Naive thymus-derived CD4-positive, alpha-beta T cell (primary cell): ENCODE measurements at regions not wholly inside any gene's neighbourhood (a gene's known extent, or its start where the extent isn't known, plus 50 kb on each side); places are given as distances from the start of the nearest gene placed in this dataset.

ENCODE experiments used
- ATAC-seq: fragments of 150-1000 bp; cut with Tn5 transposase; 2 replicates; pipeline ENCODE4 v1.10.0; 2021; ENCODE audit warnings: mild to moderate bottlenecking, moderate library complexity
- CTCF ChIA-PET: fragments of 350-600 bp; sonication (Branson Sonifier 250); formaldehyde crosslinking; loops from one replicate; lab custom pipeline; 2021; ENCODE audit warnings: antibody characterized with exemption; lab: Charles Lee
- POLR2A ChIA-PET: fragments of 350-600 bp; sonication (Branson Sonifier 250); formaldehyde crosslinking; loops from one replicate; lab custom pipeline; 2021; ENCODE audit warnings: antibody characterized with exemption, inconsistent platforms; lab: Charles Lee
- DNase-seq, 9 donors: peaks; one replicate each; pipeline versions ENCODE4 v3.0.0 to v3.0.0-alpha.2; 2020 to 2022; ENCODE audit warnings: mixed read lengths in 1 of 9
- H3K27ac ChIP-seq: one replicate; pipeline ENCODE4 v1.7.0; 2013; ENCODE audit warnings: mild to moderate bottlenecking, low read depth, low read length, moderate library complexity
- H3K27me3 ChIP-seq, 2 donors: one replicate each; pipeline ENCODE4 v1.7.0; 2013; ENCODE audit warnings: low read length in 2 of 2, mild to moderate bottlenecking in 2 of 2, moderate library complexity in 2 of 2; ENCODE audit not compliant: control insufficient read depth in 2 of 2, insufficient read depth in 2 of 2
- H3K36me3 ChIP-seq, 3 experiments: 1 replicate in 2 of 3; 2 replicates in 1 of 3; pipeline ENCODE4 v1.7.0; 2013; ENCODE audit warnings: low read length in 3 of 3, mild to moderate bottlenecking in 3 of 3, moderate library complexity in 1 of 3; ENCODE audit not compliant: insufficient read depth in 3 of 3, control insufficient read depth in 2 of 3
- H3K4me1 ChIP-seq, 2 donors: one replicate each; pipeline ENCODE4 v1.7.0; 2013; ENCODE audit warnings: low read length in 2 of 2, mild to moderate bottlenecking in 2 of 2, moderate library complexity in 1 of 2; ENCODE audit not compliant: control insufficient read depth in 2 of 2, insufficient read depth in 2 of 2
- H3K4me3 ChIP-seq: 2 replicates; pipeline ENCODE4 v1.7.0; 2013; ENCODE audit warnings: mild to moderate bottlenecking, low read length
- H3K9me3 ChIP-seq, 3 experiments: 1 replicate in 2 of 3; 2 replicates in 1 of 3; pipeline ENCODE4 v1.7.0; 2013; ENCODE audit warnings: low read length in 3 of 3; ENCODE audit not compliant: control insufficient read depth in 2 of 3
- H3K27ac Mint-ChIP-seq, 9 donors: one replicate each; pipeline ENCODE4 v1.8.0; 2020 to 2022; ENCODE audit warnings: mixed read lengths in 9 of 9, mild to moderate bottlenecking in 8 of 9, moderate library complexity in 5 of 9, inconsistent platforms in 2 of 9
- H3K27me3 Mint-ChIP-seq, 5 donors: one replicate each; pipeline ENCODE4 v1.8.0; 2021 to 2022; ENCODE audit warnings: mixed read lengths in 5 of 5, mild to moderate bottlenecking in 1 of 5
- H3K36me3 Mint-ChIP-seq, 5 donors: one replicate each; pipeline ENCODE4 v1.8.0; 2020 to 2022; ENCODE audit warnings: mixed read lengths in 5 of 5, mild to moderate bottlenecking in 3 of 5, inconsistent platforms in 1 of 5
- H3K4me1 Mint-ChIP-seq, 7 donors: one replicate each; pipeline ENCODE4 v1.8.0; 2020 to 2022; ENCODE audit warnings: mixed read lengths in 7 of 7, mild to moderate bottlenecking in 3 of 7, inconsistent platforms in 1 of 7
- H3K4me3 Mint-ChIP-seq, 10 donors: one replicate each; pipeline ENCODE4 v1.8.0; 2020 to 2022; ENCODE audit warnings: mild to moderate bottlenecking in 10 of 10, mixed read lengths in 10 of 10, moderate library complexity in 6 of 10, inconsistent platforms in 2 of 10
- H3K9me3 Mint-ChIP-seq, 11 donors: one replicate each; pipeline ENCODE4 v1.8.0; 2020 to 2022; ENCODE audit warnings: mixed read lengths in 11 of 11, mild to moderate bottlenecking in 4 of 11, inconsistent platforms in 1 of 11, moderate library complexity in 1 of 11
- intact Hi-C, 2 donors: fragments of 100-400 bp; cut with micrococcal nuclease; formaldehyde crosslinking; loops; one replicate each; pipeline ENCODE4 v1.15.1; 2023

- Histone ChIP-seq H3K36me3 (no peaks in the 10 kb centered on the region), H3K9me3 (no peaks in the 10 kb centered on the region), H3K4me3 (no peak overlapping the region), H3K27me3 (no peaks in the 10 kb centered on the region), H3K27ac (no peak overlapping the region), H3K4me1 (peaks cover 0 to 15% of the 10 kb centered on the region in 2 donors)
- intact Hi-C loops: no loop called here
- H3K27me3 Mint-ChIP-seq: peaks cover 0 to 2% (median 0%) of the 10 kb centered on the region in 5 donors
- DNase-seq (no peak), ATAC-seq (no peak)
- CTCF ChIA-PET: no interaction called here
- H3K4me1 Mint-ChIP-seq: peaks cover 12 to 47% (median 42%) of the 10 kb centered on the region in 7 donors
- peaks cover 0 to 3% (median 0%) of the 10 kb centered on the region in 11 donors for H3K9me3 Mint-ChIP-seq
- POLR2A ChIA-PET: interaction anchor here (0.9 to 1.2 kb wide), 2 partner anchors 52 to 55 kb away, joined by 3 to 4 read pairs; no protein-coding TSS in a partner anchor
- peak overlapping the region in 4 of 9 donors; percentile 19 to 80 (median 57) for H3K27ac Mint-ChIP-seq
- H3K4me3 Mint-ChIP-seq: no peak overlapping the region
- H3K36me3 Mint-ChIP-seq: peaks cover 0 to 2% (median 0%) of the 10 kb centered on the region in 5 donors
Measured at GRCh38 chr9:70472268-70473249, 58.1 kb upstream of the KLF9 start.

- Histone ChIP-seq H3K4me3 (no peak overlapping the region), H3K36me3 (no peaks in the 10 kb centered on the region), H3K27me3 (no peaks in the 10 kb centered on the region), H3K9me3 (no peaks in the 10 kb centered on the region), H3K27ac (no peak overlapping the region), H3K4me1 (peaks cover 0 to 15% of the 10 kb centered on the region in 2 donors)
- no peaks in the 10 kb centered on the region for H3K27me3 Mint-ChIP-seq
- peaks cover 0 to 2% (median 0%) of the 10 kb centered on the region in 5 donors for H3K36me3 Mint-ChIP-seq
- intact Hi-C loops: no loop called here
- DNase-seq: no peak
- CTCF ChIA-PET: interaction anchor here (1.3 to 1.5 kb wide), 2 partner anchors 16 to 132 kb away, joined by 4 read pairs; no protein-coding TSS in a partner anchor
- no peak for ATAC-seq
- peaks cover 12 to 56% (median 49%) of the 10 kb centered on the region in 7 donors for H3K4me1 Mint-ChIP-seq
- peak overlapping the region; percentile 15 to 67 (median 44) for H3K4me3 Mint-ChIP-seq
- POLR2A ChIA-PET: interaction anchor here (1.7 to 2.1 kb wide), 4 partner anchors 50 to 58 kb away, joined by 5 to 11 read pairs (median 8); partner anchors contain the start of gene KLF9
- H3K27ac Mint-ChIP-seq: peak overlapping the region in 8 of 9 donors; percentile 18 to 70 (median 54)
- H3K9me3 Mint-ChIP-seq: peaks cover 0 to 3% (median 0%) of the 10 kb centered on the region in 11 donors
Measured at GRCh38 chr9:70470050-70471015, 55.9 kb upstream of the KLF9 start.

- Mint-ChIP-seq H3K4me3 (no peak overlapping the region), H3K27me3 (no peaks in the 10 kb centered on the region), H3K9me3 (peaks cover 0 to 2% (median 0%) of the 10 kb centered on the region in 11 donors), H3K4me1 (peaks cover 12 to 56% (median 49%) of the 10 kb centered on the region in 7 donors), H3K27ac (peak overlapping the region in 5 of 9 donors; percentile 6 to 70 (median 34)), H3K36me3 (peaks cover 0 to 2% (median 0%) of the 10 kb centered on the region in 5 donors)
- ChIA-PET POLR2A (interaction anchor here (2.1 kb wide), 1 partner anchor 48 kb away, joined by 11 read pairs; no protein-coding TSS in a partner anchor), CTCF (interaction anchor here (1.5 kb wide), 1 partner anchor 18 kb away, joined by 4 read pairs; no protein-coding TSS in a partner anchor)
- intact Hi-C loops: no loop called here
- ATAC-seq: no peak
- Histone ChIP-seq H3K36me3 (no peaks in the 10 kb centered on the region), H3K4me3 (no peak overlapping the region), H3K4me1 (peaks cover 0 to 15% of the 10 kb centered on the region in 2 donors), H3K27ac (no peak overlapping the region), H3K27me3 (no peaks in the 10 kb centered on the region), H3K9me3 (no peaks in the 10 kb centered on the region)
- DNase-seq: no peak
Measured at GRCh38 chr9:70468291-70468690, 53.8 kb upstream of the KLF9 start.

DNA sequence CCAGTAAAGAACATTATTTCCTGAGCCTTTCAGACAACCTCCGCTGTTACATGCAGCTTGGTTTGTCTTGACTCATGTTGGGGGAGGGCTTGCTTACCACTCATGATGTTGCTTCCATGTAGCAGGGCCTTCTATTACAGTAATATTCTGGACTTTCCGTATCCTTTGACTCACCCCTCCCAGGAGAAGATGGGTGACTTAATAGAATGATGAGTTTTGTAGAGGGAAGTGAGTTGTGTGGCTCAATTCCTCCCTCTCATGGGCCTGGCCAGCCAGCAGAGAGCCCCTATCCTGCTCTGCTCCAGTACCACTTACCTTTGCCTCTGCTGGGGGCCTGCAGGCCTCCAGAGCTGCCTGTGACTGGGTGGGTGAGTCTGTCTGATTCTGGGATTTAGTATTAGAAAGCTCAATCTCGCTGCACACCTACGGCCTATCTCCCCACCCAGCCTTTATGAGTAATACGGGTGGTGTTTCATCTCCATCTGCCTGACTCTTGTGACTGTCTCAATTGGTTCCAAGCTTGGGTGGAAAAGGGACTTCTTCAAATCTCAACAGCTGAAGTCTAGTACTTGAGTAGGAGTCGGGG lies 52.6 kb upstream of the KLF9 start:
- POLR2A ChIA-PET: interaction anchor here (1.0 to 1.1 kb wide), 3 partner anchors 46 to 49 kb away, joined by 3 read pairs; no protein-coding TSS in a partner anchor
- H3K4me3 ChIP-seq: no peak overlapping the region
- Mint-ChIP-seq H3K4me1 (peaks cover 9 to 51% (median 48%) of the 10 kb centered on the region in 7 donors), H3K4me3 (no peak overlapping the region), H3K27ac (peak overlapping the region in 4 of 9 donors; percentile 19 to 67 (median 36)), H3K9me3 (peaks cover 0 to 2% (median 0%) of the 10 kb centered on the region in 11 donors), H3K36me3 (peaks cover 0 to 2% (median 0%) of the 10 kb centered on the region in 5 donors), H3K27me3 (no peaks in the 10 kb centered on the region)
- no peaks in the 10 kb centered on the region for H3K36me3 ChIP-seq
- intact Hi-C loops: no loop called here
- H3K27ac ChIP-seq: no peak overlapping the region
- no peaks in the 10 kb centered on the region for H3K27me3 ChIP-seq
- H3K9me3 ChIP-seq: no peaks in the 10 kb centered on the region
- peaks cover 0 to 15% of the 10 kb centered on the region in 2 donors for H3K4me1 ChIP-seq
- ATAC-seq: peak; percentile 63
- DNase-seq: peak in 1 of 9 donors; percentile 40
- CTCF ChIA-PET: no interaction called here

DNA sequence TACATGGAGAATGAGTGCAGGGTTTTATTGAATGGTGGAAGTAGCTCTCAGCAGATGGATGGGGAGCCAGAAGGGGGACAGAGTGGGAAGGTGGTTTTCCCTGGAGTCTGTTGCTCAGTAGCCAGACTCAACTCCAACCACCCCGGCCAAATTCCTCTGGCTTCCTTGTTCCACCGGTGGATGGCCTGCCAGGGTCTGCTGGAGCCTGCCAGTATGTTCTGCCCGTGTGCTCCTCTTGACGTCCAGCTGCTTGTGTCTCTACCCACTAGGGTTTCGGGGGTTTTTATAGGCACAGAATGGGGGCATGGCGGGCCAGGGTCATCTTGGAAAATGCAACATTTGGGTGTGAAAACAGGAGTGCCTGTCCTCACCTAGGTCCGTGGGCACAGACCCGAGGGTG lies 51.4 kb upstream of the KLF9 start:
- no peaks in the 10 kb centered on the region for H3K27me3 Mint-ChIP-seq
- ChIA-PET CTCF (no interaction called here), POLR2A (no interaction called here)
- Histone ChIP-seq H3K36me3 (no peaks in the 10 kb centered on the region), H3K27me3 (no peaks in the 10 kb centered on the region), H3K4me1 (peaks cover 0 to 12% of the 10 kb centered on the region in 2 donors), H3K27ac (no peak overlapping the region), H3K9me3 (no peaks in the 10 kb centered on the region), H3K4me3 (no peak overlapping the region)
- ATAC-seq (no peak), DNase-seq (no peak)
- peak overlapping the region in 1 of 9 donors; percentile 6 for H3K27ac Mint-ChIP-seq
- H3K36me3 Mint-ChIP-seq: peaks cover 0 to 2% (median 0%) of the 10 kb centered on the region in 5 donors
- H3K4me3 Mint-ChIP-seq: no peak overlapping the region
- H3K4me1 Mint-ChIP-seq: peaks cover 9 to 40% (median 37%) of the 10 kb centered on the region in 7 donors
- H3K9me3 Mint-ChIP-seq: no peaks in the 10 kb centered on the region
- intact Hi-C loops: no loop called here
